ENCODE measurements at regions not wholly inside any gene's neighbourhood (a gene's known extent, or its start where the extent isn't known, plus 50 kb on each side); places are given as distances from the start of the nearest gene placed in this dataset.

DNA sequence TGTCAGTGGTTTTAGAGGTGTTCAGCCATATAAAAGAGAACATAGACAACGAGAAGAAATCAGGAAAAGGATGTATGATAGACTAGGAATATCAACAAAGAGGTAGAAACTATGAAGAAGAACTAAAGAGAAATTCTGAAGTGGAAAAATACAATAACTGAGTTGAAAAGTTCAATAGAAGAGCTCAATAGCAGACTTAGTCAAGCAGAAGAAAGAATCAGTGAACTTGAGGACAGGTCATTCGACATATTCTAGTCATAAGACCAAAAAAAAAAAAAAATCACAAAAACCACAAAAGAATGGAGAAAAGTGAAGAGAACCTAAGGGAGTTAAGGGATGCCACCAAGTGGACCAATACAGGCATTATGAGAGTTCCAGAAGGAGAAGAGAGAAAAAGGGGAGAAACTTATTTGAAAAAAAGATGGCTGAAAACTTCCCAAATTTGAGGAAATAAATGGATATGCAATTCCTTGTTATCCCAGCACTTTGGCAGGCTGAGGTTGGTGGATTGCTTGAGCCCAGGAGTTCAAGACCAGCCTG lies 321.2 kb downstream of the ABCC12 start:
- Mint-ChIP-seq H3K4me3 (no peak overlapping the region), H3K27me3 (ENCODE audit: low read depth) (no peaks in the 10 kb centered on the region), H3K27ac (no peak overlapping the region), H3K36me3 (peaks cover 2% of the 10 kb centered on the region), H3K9me3 (peaks cover 39% of the 10 kb centered on the region), H3K4me1 (no peaks in the 10 kb centered on the region)
- TF ChIP-seq, protein P1, sequence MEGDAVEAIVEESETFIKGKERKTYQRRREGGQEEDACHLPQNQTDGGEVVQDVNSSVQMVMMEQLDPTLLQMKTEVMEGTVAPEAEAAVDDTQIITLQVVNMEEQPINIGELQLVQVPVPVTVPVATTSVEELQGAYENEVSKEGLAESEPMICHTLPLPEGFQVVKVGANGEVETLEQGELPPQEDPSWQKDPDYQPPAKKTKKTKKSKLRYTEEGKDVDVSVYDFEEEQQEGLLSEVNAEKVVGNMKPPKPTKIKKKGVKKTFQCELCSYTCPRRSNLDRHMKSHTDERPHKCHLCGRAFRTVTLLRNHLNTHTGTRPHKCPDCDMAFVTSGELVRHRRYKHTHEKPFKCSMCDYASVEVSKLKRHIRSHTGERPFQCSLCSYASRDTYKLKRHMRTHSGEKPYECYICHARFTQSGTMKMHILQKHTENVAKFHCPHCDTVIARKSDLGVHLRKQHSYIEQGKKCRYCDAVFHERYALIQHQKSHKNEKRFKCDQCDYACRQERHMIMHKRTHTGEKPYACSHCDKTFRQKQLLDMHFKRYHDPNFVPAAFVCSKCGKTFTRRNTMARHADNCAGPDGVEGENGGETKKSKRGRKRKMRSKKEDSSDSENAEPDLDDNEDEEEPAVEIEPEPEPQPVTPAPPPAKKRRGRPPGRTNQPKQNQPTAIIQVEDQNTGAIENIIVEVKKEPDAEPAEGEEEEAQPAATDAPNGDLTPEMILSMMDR (IDR thresholded peaks at IDR 0.05; ENCODE audit: unreplicated experiment) = no peak
- no peak for DNase-seq (ENCODE audit: low spot score in 2 of 2, unreplicated experiment in 2 of 2)

- H3K9me3 Mint-ChIP-seq = peaks cover 39% of the 10 kb centered on the region
- TF ChIP-seq, protein P1 (IDR thresholded peaks at IDR 0.05; ENCODE audit: unreplicated experiment) = no peak
Observed at GRCh38 chr16:47833771-47834170, 322.0 kb downstream of the ABCC12 start.

GRCh38 chr16:47829850-47830600 lies 325.8 kb downstream of the ABCC12 start:
- no peaks in the 10 kb centered on the region for H3K27me3 Mint-ChIP-seq (ENCODE audit: low read depth)
- TF ChIP-seq, protein P1 (IDR thresholded peaks at IDR 0.05; ENCODE audit: unreplicated experiment) = no peak
- no peaks in the 10 kb centered on the region for H3K4me1 Mint-ChIP-seq
- H3K9me3 Mint-ChIP-seq = peaks cover 48% of the 10 kb centered on the region
- no peak overlapping the region for H3K4me3 Mint-ChIP-seq
- no peak for DNase-seq (ENCODE audit: low spot score in 2 of 2, unreplicated experiment in 2 of 2)
- H3K36me3 Mint-ChIP-seq = peaks cover 2% of the 10 kb centered on the region
- no peak overlapping the region for H3K27ac Mint-ChIP-seq

More at GRCh38 chr16:47833771-47834170, 322.0 kb downstream of the ABCC12 start:
- Mint-ChIP-seq H3K36me3 (peaks cover 2% of the 10 kb centered on the region), H3K4me1 (no peaks in the 10 kb centered on the region), H3K27ac (no peak overlapping the region), H3K27me3 (ENCODE audit: low read depth) (no peaks in the 10 kb centered on the region), H3K4me3 (no peak overlapping the region)
- DNase-seq (ENCODE audit: low spot score in 2 of 2, unreplicated experiment in 2 of 2) = no peak

- no peaks in the 10 kb centered on the region for H3K36me3 Mint-ChIP-seq
- no peak for DNase-seq (ENCODE audit: low spot score in 2 of 2, unreplicated experiment in 2 of 2)
- peaks cover 27% of the 10 kb centered on the region for H3K9me3 Mint-ChIP-seq
- no peak overlapping the region for H3K27ac Mint-ChIP-seq
- H3K4me3 Mint-ChIP-seq = no peak overlapping the region
- H3K27me3 Mint-ChIP-seq (ENCODE audit: low read depth) = no peaks in the 10 kb centered on the region
- H3K4me1 Mint-ChIP-seq = no peaks in the 10 kb centered on the region
- TF ChIP-seq, protein P1 (IDR thresholded peaks at IDR 0.05; ENCODE audit: unreplicated experiment) = no peak
Observed at GRCh38 chr16:47826070-47826469, 329.7 kb downstream of the ABCC12 start.

DNA sequence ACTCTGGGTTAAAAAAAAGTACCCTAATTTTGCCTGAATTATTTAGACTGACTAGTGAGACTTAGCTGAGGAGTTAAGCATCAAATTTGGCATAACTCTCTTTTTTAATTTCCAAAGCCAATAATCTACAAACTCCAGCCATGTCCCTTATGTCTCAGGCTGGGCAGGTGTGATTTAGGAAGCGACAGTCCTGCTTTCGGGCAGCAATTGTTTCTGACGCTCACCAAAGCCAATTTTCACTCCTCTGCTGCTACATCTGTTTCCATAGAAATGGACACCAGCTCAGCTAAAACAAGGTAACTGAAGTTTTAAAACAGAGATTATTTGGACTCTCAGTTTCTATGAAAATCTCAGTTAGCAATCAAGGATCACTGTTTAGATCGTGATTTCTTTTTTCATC lies 338.7 kb downstream of the ABCC12 start:
- no peaks in the 10 kb centered on the region for H3K4me1 Mint-ChIP-seq
- H3K4me3 Mint-ChIP-seq = no peak overlapping the region
- TF ChIP-seq, protein P1 (IDR thresholded peaks at IDR 0.05; ENCODE audit: unreplicated experiment) = no peak
- DNase-seq (ENCODE audit: low spot score in 2 of 2, unreplicated experiment in 2 of 2) = no peak
- no peaks in the 10 kb centered on the region for H3K27me3 Mint-ChIP-seq (ENCODE audit: low read depth)
- H3K9me3 Mint-ChIP-seq = peaks cover 9% of the 10 kb centered on the region
- H3K36me3 Mint-ChIP-seq = no peaks in the 10 kb centered on the region
- H3K27ac Mint-ChIP-seq = no peak overlapping the region
